Superior temporal gyrus (tissue), 1 donor: ENCODE measurements at regions not wholly inside any gene's neighbourhood (a gene's known extent, or its start where the extent isn't known, plus 50 kb on each side); places are given as distances from the start of the nearest gene placed in this dataset.

Experiments used
- DNase-seq: peaks from one replicate; pipeline ENCODE4 v3.0.0-alpha.2; 2016; ENCODE audit errors: extremely low spot score

- no peak for DNase-seq
Measured at GRCh38 chr1:22221233-22221780, 78.4 kb upstream of the WNT4 start.

DNA sequence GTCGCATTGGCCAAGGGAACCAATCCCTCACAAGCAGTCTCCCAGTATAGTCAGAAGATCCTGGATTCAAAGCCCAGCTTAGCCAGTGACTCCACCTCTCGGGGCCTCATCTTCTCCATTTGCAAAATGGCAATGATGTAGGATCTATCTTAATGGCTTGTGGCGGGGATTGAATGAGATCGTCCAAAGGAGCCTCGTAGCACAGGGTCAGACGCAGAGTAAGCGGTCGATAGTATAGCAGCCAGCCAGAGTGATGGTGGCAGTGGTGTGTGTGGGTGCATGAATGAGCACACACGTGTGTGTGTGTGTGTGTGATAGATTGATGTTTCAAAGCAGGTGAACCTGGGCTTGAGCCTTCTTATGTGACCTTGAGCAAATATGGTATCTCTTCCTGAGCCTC lies 79.8 kb upstream of the WNT4 start:
- no peak for DNase-seq

DNA sequence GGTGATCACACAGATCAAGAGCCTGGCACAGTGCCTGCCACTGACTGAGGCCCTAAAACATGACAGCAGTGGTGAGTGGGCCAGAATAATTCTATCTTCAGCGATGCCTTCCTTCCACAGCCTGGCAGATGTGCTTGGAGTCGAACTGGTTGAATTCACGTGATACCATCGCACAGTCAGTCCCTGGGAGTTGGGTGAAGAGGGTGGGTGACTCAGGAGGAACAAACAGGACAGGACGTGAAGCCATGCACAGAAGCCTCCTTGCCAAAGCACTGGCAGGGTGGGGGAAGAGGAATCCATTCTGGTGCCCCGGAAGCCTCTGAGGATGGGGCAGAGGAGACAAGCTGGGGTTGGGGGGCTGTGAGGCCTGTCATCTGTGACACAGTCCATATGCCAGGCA lies 80.3 kb upstream of the WNT4 start:
- DNase-seq = no peak

- no peak for DNase-seq
Measured at GRCh38 chr1:22224091-22224490, 81.2 kb upstream of the WNT4 start.

DNA sequence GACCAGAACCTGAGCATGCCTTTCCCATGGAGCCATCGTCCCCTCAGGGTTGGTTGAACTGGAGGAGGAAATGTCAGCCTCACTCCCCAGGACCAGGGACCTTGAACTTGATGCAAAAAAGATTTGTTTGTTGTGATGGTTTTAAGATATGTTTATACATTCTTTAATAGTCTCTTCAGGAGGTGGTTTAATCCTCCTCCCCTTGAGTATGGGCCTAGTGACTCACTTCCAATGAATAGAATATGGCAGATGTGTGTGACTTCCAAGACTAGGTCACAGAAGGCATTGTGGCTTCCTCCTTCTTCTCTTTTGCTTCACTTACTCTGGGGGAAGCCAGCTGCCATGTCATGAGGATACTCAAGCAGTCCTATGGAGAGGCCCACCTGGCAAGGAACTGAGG lies 81.7 kb upstream of the WNT4 start:
- DNase-seq = no peak

DNA sequence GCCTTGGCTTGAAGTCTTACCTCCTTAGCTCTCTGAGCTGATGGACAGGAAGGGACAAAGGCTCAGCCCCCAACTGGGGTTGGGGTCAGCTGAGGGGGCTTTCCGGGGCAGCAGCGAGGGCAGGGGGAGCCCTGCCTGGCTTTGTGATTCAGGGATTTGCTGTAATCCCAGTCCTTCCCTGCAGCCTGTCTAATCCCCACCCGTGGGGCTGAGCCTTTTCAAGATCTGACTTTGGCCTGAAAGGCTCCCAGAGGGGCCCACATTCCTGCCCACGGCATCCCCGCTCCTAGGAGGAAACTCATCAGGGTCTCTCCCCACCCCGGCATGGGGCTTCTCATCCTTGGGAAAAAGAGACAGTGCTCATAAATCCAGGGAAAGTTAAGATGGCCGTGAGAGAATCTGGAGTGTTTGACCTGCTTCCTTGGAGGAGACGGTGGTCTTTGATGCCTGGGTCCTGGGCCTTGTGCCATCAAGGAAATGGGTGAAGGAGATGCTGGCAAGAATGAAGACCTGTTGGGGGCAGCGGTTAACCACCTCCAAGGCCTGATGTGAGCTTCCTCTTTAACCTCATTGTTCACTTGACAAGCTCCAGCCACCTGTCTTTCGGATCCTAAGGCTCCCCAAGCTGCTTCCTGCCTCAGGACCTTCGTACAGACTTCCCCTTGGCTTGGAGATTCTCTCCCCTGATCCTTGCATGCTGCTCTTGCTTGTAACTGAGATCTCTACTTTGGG lies 83.1 kb upstream of the WNT4 start:
- DNase-seq = no peak

GRCh38 chr1:22228074-22228473 lies 85.2 kb upstream of the WNT4 start:
- DNase-seq = no peak

- no peak for DNase-seq
Measured at GRCh38 chr1:22228505-22228911, 85.6 kb upstream of the WNT4 start.

- DNase-seq = no peak
Measured at GRCh38 chr1:22229379-22229778, 86.5 kb upstream of the WNT4 start.

- no peak for DNase-seq
Measured at GRCh38 chr1:22231068-22231593, 88.2 kb upstream of the WNT4 start.

DNA sequence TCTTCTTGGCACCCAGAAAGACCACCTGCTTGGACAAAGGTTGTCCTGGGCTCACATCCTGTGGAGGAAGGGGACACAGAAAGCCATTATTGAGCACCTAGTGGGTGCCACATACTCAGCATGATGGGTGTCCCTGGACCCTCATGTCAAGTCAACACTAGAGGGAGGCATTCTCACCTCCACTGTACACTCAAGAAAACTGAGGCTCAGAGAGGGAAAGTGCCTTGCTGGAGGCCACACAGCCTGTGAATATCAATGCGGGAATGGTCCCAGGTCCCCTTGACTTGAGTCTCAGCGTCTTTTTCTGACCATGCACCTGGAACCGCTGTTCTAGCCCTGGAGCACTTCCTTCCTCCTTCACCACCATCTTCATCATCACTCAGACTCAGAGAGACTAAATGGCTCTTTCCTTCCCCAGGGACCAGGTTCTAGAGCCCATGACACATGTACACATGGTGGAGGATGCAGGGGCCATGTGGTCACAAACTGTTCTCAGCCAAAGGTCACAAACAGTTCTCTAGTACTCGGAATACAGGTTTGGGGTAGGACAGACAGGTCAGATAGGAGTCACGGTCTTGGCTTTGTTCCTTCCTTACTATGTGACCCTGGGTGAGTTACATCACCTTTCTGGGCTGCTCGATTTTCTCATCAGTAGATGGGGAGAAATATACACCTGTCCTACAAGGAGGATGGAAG lies 89.2 kb upstream of the WNT4 start:
- DNase-seq = no peak

GRCh38 chr1:22233222-22233621 lies 90.3 kb upstream of the WNT4 start:
- DNase-seq = no peak

GRCh38 chr1:22234476-22235030 lies 91.7 kb upstream of the WNT4 start:
- no peak for DNase-seq

DNA sequence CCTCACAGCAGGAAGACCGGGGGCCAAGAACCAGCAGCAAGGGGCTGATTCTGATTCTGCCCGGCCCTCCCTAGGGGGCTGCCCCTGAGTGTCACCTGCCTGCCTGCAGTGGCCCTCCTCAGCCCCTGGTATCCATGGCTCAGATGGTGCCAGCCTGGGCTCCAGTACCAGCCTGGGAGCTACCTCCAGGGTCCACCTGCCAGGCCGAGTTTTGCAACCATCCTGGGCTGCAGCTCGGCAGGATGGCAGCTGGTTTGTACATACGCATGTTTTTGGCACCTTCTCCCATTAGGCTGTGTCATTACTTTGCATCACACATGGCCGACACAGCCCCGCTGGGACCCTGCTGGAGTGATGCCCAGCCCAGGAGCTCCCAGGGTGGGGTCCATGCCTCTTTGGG lies 93.3 kb upstream of the WNT4 start:
- DNase-seq = no peak

- DNase-seq = no peak
Measured at GRCh38 chr1:22236900-22237299, 94.0 kb upstream of the WNT4 start.

DNA sequence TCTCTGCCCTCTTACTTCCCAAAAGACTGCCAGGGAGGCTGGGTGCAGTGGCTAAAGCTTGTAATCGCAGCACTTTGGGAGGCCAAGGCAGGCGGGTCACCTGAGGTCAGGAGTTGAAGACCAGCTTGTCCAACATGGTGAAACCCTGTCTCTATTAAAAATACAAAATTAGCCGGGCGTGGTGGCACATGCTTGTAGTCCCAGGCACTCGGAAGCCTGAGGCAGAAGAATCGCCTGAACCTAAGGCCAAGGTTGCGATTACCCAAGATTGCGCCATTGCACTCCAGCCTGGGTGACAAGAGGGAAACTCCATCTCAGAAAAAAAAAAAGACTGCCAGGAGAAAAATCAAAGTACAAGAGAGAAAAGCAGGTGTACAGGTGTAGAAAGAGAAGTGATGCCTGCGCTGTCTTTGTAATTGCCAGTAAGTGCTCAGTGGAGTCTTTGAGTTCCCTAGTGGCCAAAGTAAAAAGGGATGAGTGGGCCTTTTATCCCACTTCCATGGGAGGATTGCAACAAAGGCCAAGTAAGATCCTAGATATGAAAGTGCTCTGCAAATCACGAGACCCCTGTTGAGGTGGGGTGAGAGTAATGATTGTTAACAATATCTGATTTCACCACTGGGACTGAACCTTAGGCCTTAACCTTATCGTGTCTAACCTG lies 94.7 kb upstream of the WNT4 start:
- DNase-seq = no peak

DNA sequence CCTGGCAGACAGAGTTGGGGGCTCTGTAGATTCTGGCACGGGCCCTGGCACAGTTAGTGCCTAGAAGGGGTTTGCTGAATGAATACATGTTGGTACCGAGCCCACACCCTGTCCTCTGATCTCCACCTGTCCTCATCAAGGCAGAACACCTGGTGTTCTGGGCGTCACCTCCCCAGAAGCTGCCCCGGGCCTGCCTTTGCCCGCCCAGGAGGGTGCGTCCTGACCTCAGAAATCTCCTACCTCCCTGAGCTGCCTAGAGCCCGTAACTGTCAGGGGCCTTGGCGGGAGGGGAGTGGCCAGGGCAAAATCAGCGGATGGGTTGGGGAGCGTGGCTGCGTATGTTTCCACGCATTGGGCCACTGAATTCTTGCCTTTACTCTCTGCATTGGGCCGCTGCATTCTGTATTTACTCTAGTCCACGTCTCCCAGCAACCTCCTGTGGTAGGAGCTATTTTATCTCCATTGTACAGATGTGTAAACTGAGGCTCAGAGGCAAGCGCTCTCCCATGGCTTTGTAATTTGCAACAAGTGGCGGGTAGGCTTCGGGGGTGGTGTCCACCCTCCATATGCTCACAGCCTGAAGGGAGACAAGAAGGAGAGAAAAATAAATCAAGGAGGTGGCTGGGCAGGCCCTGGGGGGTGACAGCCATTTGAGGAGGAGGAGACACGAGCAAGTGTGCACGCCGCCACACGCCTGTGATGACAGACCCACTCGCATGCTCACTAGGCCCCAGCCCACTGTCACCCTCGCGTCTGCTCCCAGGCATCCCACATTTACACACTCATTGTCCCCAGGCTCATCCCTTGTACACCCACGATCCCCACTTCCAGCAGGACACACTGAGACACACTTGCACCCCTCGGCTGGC lies 95.7 kb upstream of the WNT4 start:
- DNase-seq = no peak

DNA sequence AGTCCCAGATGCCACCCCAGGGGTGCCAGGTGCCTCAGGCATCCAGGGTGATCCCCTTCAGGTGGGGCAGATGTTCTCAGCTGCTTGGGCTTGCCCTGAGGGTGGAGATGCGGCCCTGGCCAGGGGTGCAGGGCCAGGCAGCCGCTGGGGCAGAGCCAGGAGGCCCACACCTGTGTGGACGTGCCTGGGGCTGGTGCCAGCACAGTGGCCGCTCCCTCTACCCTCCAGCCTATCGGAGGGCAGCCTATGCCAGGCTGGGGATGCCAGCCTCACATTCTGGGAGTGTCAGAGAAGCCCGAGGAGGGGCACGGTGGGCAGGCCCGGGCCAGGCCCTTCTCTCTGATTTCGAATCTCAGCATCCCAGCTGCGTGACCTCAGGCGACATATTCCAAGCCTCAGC lies 96.5 kb upstream of the WNT4 start:
- no peak for DNase-seq

- no peak for DNase-seq
Measured at GRCh38 chr1:22241250-22241649, 98.4 kb upstream of the WNT4 start.

GRCh38 chr1:22241811-22242210 lies 98.9 kb upstream of the WNT4 start:
- no peak for DNase-seq

DNA sequence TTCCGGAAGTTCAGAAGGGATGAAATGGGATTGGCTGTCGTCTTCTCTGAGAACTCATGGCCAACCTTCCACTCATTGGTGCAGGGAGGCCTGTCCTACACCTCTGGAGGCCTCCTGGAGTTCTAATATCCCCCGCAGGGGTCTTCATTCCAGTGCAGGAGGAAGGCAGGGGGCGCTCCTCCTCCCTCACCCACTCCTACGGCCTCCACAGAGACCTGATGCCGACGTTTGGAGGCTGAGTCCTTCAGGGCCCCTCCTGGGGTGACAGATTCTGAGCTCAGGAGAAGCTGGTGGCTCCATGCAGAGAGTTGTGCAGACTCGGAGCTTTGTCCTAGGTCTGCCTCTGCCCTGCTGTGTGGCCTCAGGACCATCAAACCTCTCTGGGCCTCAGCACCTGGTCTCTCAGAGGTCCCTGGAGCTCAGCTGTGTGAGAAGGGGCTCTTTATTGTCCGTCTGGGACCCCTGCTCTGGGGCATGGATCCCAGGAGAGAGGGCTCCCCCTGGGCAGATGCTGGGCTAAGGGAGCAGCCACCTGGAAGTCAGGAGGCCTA lies 102.3 kb upstream of the WNT4 start:
- no peak for DNase-seq
